HG02759 (cell line): ENCODE measurements at regions not wholly inside any gene's neighbourhood (a gene's known extent, or its start where the extent isn't known, plus 50 kb on each side); places are given as distances from the start of the nearest gene placed in this dataset.
A peak's percentile ranks its signal among the peaks of the same experiment; 100 is the strongest.
"Not testable (repeated sequence)": the region's sequence is repeated elsewhere in the genome, so short reads cannot be mapped to it uniquely, and the experiment has no call there.

Experiments used
- ATAC-seq: cut with Tn5 transposase; IDR thresholded peaks from one replicate; pipeline ENCODE4 v1.9.1; 2021; ENCODE audit warnings: mild to moderate bottlenecking, moderate library complexity; ENCODE audit not compliant: unreplicated experiment

DNA sequence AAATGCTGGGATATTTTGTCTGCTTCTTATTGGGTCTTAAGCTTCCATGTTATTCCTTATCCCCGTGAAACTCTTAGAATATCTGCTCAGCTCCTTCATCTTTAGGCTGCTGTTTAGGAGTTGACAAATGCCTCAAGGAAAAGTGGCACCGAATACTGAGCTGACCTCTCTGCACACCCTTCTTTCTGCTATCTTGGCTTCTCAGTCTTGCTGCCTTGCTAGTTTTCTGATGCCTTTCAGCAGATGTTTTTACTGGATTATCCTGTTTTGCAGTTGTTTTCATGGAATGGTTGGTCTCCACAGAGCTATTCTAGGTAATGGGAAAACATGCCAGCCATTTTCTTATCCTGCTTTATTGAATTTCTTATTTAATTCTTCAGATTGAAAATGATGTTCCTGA, 86.3 kb downstream of the GYPE start:
- no peak for ATAC-seq

DNA sequence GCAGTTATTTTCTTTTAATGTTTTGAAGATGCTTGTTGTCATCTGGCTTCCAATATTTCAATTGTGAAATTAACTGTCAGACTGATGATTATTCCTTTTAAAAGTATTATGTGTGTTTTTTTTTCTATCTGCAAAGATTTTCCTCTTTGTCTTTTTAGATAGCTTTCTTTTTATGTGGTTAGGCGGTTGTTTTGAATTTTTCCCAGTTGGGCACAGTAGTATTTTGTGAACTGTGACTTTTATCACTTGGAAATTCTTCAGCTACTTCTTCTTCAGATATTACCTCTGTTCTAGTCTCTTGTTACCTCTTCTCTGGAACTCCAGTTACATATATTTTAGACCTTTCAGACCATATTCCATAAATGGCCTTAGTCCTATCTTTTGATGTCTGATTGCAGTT, 87.5 kb downstream of the GYPE start:
- ATAC-seq, result not testable (repeated sequence)

DNA sequence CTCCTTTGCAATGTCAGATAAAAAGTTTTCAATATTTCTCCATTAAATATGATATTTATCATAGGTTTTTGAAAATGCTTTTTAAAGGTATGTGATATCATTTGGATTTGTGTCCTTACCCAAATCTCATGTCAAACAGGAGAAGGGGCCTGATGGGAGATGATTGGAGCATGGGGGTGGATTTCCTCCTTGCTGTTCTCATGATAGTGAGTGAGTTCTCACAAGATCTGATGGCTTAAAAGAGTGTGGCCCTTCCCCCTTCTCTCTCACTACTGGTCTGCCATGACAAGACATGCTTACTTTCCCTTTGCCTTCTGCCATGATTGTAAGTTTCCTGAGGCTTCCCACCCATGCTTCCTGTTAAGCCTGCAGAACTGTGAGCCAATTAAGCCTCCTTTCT, 90.0 kb downstream of the GYPE start:
- ATAC-seq, result not testable (repeated sequence)

DNA sequence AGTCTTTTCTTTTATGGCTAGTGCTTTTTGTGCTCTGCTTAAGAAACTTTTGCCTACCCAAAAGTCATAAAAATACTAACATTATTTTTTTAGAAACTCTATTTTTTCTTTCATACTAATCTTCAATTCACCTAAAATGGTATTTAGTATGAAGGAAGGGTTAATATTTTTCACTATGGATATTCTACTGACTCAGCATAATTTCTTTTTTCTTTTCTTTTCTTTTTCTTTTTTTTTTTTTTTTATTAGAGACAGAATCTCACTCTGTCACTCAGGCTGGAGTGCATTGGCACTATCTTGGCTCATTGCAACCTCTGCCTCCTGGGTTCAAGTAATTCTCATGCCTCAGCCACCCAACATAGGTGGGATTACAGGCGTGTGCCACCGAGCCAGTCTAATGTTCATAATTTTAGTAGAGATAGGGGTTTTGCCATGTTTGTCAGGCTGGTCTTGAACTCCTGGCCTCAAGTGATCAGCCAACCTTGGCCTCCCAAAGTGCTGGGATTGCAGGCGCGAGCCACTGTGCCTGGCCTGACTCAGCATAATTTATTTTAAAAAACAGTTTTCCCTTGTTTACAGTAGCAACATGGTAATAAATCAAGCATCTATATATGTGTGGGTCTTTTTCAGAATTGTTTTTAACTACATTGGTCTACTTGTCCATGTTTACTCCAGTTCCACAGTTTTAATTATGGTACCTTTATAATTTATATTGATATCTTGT, 91.8 kb downstream of the GYPE start:
- ATAC-seq, result not testable (repeated sequence)

DNA sequence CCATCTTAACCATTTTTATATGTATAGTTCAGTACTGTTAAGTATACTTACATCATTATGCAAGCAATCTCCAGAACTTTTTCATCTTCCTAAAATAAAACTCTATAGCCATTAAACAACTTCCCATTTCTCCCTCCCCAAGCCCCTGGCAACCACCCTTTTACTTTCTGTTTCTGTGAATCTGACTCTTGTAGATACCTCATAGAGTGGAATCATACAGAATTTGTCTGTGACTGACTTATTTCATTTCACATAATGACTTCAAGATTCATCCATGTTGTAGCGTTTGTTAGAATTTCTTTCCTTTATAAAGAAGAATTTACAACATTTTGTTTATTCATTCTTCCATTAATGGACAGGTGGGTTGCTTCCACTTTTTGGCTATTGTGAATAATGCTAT, 91.2 kb upstream of the FREM3 start:
- not testable (repeated sequence) for ATAC-seq

DNA sequence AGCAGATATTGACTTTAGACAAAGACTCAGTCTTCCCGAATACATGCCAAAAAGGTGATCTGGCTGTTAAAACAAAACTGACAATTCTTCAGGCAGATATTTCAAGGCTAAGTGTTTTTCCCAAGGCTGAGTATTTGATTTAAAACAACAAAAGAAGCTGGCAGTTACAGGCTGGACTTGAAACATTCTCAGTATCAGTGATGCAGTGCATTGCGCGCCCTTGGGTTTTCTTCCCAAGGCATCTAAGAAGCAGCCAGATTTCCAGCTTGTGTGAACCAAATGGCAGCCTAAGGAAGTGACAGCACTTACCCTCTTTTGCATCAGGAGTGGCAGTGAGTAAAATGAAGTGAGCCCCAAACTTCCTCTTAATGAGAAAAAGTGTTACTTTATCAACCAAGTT, 90.0 kb upstream of the FREM3 start:
- ATAC-seq, result not testable (repeated sequence)

DNA sequence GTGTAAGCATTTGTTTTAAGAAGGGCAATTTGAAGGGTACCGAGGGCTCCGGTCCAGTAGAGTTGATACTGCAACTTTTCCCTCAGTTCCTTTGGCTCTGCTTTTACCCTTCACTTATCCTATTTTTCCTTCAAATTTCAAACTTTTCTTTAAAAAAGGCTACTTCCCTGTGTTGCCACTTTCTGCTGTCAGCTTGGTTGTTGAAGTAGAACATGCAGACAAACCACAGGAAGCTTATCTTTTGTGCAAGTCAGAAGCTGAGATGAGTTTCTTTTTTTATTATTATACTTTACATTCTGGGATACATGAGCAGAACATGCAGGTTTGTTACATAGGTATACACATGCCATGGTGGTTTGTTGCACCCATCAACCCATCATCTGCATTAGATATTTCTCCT, 89.1 kb upstream of the FREM3 start:
- ATAC-seq, result not testable (repeated sequence)

DNA sequence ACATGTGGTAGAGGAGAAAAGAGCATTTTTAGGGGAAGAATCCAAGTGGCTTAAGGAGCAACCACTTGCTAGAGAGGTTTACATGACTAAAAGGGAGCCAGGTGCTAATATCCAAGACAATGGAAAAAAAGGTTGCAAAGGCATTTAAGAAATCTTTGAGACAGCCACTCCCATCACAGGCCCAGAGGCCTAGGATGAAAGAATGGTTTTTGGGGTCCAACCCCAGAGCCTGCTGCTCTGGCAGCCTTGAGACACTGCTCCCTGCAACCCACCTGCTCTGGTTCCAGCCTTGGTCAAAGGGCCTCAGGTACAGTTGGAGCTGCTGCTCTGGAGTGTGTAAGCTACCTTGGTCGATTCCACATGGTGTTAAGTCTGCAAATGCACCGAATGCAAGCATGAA, 84.1 kb upstream of the FREM3 start:
- ATAC-seq, result no peak

DNA sequence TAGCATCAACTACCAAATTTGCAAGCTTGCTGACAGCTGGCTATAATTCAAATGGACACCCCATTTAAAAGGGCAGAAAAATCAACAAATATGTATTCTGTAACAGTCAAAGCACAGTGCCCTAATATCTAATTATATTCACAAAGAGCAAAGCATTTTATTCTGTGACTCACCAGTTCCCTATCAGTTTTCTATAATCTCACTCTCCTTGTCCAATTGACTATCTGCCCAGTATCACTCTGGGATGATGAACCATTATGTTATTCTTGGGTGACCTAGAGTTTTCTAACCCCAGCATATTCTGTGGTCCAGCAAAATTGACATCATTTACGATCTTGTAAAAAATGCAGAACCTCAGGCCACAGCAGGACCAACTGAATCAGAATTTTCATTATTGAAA, 82.0 kb upstream of the FREM3 start:
- no peak for ATAC-seq

DNA sequence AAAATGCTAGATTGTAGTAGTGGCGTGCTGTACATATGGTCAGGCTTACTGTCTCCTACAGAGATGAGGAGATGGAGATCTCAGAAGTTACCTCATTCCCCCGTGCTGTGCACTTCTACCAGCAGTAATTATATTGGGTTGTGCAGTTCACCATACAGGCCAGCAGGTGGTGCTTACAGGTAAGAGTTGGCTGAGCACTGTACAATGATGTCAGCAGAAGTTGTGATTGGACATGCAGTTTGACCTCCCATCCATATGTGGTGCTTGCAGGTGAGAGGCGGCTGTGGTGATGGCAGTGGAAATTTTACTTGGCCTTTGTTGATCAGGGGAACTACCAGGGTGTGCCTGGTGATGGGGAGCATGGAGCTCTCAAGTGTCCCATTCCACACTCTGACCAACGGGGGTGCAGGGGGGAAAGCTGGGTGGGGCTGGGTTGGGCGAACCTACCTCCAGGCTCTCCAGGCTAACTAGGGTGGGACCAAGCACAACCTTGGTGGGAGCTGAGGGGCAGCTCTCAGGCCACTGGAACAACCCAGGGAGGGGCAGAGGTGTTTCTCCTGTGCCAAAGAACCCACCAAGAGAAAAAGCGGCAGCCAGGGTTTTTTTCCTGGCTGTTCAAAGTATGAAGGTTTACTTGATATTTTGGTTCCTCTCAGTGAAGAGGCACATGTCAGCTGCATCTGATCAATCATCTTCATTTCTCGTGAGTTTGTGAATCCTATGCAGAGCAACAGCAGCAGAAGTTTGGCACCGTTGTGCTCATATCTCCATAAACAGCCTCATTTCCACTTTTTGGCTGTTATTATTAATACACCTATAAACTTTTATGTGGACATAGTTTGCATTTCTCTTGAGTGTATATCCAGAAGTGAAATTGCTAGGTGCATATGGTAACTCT, 73.8 kb upstream of the FREM3 start:
- peak; percentile 100 for ATAC-seq

DNA sequence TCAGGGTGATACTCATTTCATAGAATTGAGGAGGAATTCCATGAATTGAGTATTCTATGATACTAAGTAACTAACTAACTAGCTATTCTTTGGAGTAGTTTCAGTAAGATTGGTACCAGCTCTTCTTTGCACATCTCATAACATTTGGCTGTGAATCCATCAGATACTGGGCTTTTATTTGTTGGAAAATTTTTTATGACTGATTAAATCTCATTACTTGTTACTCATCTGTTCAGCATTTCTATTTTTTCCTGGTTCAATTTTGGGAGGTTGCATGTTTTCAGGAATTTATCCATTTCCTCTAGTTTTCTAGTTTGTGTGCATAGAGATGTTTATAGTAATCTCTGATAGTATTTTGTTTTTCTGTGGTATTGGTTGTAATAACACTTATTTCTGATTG, 70.8 kb upstream of the FREM3 start:
- no peak for ATAC-seq

DNA sequence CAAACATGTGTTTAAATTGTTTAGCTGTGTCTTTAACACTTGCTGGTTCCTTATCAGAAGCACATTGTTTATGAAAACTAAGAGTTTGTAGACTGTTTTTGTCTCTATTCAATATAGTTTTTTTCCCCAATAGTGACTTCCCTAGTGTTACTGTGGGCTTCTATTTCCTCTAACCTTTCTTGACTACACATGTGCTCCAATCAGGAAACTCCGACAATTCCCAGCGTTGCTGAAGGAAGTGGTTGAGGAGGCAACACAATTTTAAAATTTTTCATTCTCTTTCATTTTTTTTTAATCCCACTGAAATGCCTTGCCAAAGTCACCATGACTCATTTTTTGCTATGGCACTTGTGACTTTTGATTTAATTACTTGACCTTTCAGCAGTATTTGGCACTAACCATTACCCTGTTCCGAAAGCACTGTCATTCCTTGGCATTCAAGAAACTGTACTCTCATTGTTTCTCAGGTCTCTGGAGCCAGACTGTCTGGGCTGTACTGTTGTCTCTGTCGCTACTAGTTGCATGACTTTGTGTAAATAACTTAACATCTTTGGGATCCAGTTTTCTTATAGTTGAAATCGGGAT, 67.6 kb upstream of the FREM3 start:
- ATAC-seq, result no peak

DNA sequence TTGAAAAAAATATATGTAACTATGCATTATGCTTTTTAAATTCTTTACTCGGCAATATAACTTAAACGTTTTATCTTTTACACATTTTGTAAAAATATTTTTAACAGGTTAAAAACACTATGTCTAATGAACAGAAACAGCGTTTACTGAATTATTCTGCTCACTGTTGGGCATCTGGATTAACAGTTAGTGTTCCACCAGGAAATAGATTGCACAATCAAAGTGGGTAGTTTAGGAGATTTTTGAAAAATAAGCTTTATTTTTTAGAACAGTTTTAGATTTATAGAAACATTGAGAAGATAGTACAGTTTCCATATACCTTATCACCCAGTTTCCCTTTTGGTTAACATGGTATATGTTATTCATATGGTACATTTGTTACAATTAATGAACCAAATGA, 63.1 kb upstream of the FREM3 start:
- ATAC-seq, result no peak

DNA sequence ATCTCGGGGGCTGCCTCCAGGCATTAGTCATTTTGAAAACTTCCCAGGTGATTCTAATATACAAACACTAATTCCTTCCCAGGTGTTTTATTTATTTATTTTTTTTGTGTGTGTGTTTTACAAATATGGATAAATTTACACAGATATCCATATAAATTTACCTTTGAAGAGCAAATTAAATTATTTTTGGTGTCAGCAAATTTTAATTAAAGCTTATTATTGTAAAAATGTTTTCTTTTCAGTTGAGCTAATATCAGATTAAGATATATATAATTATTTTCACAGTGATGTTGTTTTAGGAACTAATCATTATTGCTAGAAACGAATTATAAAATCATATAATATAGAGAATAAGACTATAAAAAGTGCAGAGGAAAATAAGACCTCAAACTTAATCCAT, 62.0 kb upstream of the FREM3 start:
- no peak for ATAC-seq
